ENCODE measurements at regions not wholly inside any gene's neighbourhood (a gene's known extent, or its start where the extent isn't known, plus 50 kb on each side); places are given as distances from the start of the nearest gene placed in this dataset.
"Not testable (repeated sequence)": the region's sequence is repeated elsewhere in the genome, so short reads cannot be mapped to it uniquely, and the experiment has no call there.

GRCh38 chr5:51034222-51034901 is 348.9 kb upstream of the ISL1 start:
- DNase-seq, result no peak

DNA sequence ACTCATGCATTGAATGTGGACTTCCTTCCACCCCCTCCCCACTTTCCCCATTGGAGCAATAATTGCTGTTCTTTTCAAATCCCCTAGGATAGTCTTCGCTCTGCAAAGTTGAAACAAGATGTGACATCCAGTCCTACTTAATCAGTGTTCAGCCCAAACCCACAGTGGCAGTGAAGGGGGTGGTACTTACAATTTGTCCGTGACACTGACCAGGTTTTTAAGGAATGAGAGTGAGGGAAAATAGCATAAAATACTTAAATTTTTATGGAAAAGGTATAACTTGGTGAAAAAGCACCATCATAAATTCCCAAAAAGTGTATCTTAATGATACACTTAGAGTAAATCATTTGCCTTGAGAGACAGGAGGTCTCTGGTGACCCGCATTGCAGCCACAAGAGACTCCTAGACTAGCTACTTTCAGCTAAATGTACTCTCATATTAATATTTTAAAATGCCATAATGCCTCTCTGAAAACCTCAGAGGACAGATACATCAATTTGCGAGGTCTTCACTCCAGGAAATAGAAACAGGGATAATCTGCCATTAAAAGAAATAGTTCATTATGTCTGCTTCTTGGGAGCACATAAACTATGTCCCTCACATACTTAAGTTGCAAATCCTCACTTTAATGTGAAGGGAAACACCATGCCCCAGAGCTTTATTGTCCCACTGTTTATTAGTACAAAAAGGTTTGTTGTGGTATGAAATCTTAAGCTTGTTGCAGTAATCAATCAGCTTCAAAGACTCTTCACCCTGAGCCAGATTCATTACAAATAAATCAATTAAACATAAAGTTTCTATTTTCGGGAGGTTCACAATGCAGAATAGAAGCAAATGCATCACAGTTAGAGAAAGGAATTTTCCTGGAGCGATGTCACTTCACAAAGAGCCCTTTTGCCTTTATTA is 343.6 kb upstream of the ISL1 start:
- no peak for DNase-seq

DNA sequence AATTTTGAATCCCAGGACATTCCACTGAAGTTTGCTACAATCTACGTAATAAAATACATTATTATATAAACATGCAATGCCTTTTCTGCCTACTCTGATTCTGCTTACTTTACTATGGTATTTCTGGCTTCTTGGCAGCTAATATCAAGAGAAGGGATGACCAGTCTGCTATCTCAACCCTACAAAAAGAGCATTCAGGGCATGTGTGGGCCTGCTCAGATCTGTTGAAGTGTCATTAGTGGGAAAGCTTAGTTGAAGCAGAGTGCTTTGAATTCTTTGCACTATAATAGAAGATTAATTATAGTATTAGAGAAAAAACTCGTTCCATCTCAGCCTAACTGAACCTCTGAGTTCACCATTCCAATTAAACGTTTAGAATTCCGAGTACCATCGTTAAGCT is 339.5 kb upstream of the ISL1 start:
- no peak for DNase-seq

GRCh38 chr5:51047369-51047768 is 335.9 kb upstream of the ISL1 start:
- DNase-seq, result no peak

GRCh38 chr5:51053361-51053760 is 329.9 kb upstream of the ISL1 start:
- no peak for DNase-seq

GRCh38 chr5:51060953-51061352 is 322.3 kb upstream of the ISL1 start:
- DNase-seq, result no peak

DNA sequence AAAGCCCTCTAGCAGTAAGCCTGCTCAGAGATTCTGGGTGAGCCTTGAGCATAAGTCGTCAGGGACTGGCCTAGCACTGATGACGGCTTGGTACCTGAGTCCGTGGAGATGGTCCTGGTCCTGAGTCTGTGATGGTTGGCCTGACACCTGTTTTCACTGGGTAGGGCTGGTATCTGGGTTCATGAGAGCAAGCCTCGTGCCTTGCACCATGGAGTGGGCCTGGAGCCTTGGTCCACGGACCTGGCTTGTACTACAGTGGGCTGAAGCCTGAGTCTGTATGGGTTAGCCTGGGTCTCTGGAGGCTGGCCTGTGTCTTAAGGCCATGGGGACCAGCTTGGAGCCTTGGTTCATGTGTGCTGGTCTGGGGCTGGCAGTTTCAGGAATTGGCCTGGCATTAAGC is 310.3 kb upstream of the ISL1 start:
- DNase-seq, result no peak

GRCh38 chr5:51082741-51083140 is 300.5 kb upstream of the ISL1 start:
- DNase-seq, result no peak

GRCh38 chr5:51091816-51092215 is 291.4 kb upstream of the ISL1 start:
- no peak for DNase-seq

DNA sequence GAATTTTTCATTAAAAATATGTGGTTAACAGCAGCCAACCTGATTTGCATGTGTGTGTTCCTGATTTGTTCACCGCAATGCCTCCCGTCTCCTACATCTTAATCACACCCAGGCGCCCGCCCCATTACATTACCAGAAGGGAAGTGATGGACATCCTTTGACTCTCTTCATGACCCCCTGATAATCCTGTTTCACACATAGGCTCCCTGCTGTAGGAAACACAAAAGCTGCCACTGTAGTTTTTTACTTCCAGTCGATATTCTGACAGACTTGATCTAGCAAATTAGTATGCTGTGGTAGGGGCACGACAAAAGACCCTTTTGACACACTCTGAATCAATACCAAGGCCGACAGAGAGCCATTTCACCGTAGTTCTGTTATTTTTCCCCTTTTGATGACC is 287.8 kb upstream of the ISL1 start:
- DNase-seq, result no peak

DNA sequence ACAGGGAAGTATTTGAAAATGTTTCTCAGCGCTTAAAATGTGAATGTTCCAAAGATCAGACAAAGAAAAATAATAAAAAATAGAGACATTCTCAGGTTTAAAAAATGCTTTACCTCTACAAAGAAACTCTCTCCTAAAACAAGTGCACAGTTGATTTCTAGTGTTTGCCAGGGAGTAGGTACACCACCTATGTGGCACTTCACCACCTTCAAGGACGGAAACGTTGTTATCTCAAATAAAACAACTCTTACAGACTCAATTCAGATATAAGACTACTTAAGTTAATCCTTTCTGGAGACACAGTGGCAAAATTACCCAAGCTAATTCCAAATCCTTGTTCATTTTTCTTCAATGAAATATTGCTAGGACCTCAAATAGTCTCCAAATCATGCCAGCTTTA is 286.4 kb upstream of the ISL1 start:
- no peak for DNase-seq

GRCh38 chr5:51099173-51099853 is 283.9 kb upstream of the ISL1 start:
- DNase-seq, result no peak

DNA sequence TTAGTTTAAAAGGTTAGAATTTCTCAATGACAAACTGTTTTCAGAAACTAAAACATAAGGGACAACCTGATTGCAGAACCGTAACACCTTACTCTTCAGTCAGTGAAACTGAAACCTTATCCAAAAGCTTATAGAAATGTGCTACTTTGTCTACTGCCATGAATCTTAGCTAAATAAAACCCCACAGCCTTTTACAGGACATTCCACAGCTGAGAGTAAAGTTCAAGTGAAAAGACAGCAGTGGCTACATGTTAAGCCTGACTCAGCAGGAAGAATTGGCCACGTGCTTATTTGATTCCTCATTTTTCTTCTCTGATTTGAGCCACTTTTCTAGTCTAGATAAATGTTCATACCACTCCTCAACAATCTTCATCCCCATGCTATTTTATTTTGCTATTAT is 278.7 kb upstream of the ISL1 start:
- no peak for DNase-seq

- DNase-seq, result no peak
These were observed 273.4 kb upstream of the ISL1 start for GRCh38 chr5:51109786-51110410.

DNA sequence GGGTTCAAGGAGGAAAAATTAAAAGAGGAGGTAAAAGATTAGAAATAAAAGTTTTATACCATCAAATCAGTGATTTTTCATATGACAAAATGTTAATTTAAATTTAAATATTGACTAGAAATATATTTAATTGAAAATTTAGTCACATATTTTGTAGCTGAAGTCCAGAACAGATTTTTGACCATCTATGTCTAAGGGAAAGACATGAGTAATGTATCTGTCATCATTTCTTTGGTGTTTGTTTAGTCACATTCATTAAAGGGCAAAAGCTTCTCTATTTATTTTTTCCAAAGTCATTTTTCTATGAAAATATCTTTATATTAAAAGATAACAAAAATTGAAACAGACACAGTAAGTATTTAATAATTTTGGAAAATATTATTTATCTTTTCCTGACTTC is 252.0 kb upstream of the ISL1 start:
- DNase-seq, result no peak

DNA sequence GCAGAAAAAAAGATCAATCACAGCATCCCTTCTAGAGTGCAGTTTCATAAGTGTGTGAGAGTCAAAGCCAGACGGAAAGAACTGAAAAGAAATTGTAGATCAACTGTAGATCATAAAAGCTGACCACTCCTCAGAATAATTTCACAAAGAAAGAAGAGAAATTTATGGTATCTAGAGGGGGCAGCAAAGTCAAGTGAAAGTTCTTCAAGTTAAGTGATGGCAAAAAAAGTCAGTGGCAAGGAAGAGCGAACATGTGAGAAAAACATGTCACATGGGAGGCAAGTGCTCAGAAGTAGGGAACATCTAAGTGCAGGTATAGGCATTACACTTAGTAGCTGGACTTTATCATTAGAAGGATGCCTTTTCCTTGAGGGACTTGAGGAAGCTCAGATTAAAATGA is 245.1 kb upstream of the ISL1 start:
- DNase-seq, result no peak

DNA sequence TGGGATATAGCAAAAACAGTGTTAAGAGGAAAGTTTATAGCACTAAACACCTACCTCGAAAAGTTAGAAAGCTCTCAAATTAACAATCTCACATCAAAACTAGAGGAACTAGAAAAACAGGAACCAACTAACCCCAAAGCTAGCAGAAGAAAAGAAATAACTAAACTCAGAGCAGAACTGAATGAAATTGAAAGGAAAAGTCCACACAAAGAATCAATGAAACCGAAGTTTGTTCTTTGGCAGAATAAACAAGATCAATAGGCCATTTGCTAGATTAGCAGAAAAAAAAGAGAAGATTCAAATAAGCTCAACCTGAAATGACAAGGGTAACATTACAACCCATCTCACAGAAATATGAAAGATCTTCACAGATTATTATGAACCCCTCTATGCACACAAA is 234.8 kb upstream of the ISL1 start:
- DNase-seq, result no peak

GRCh38 chr5:51156222-51156621 is 227.0 kb upstream of the ISL1 start:
- no peak for DNase-seq

- DNase-seq, result no peak
These were observed 226.4 kb upstream of the ISL1 start for GRCh38 chr5:51156838-51157237.

GRCh38 chr5:51159164-51159563 is 224.1 kb upstream of the ISL1 start:
- no peak for DNase-seq

GRCh38 chr5:51159606-51160005 is 223.6 kb upstream of the ISL1 start:
- DNase-seq, result no peak

GRCh38 chr5:51162245-51162644 is 221.0 kb upstream of the ISL1 start:
- no peak for DNase-seq

GRCh38 chr5:51165621-51166020 is 217.6 kb upstream of the ISL1 start:
- DNase-seq, result not testable (repeated sequence)
